Gastroesophageal sphincter (tissue), 4 donors: ENCODE measurements at regions not wholly inside any gene's neighbourhood (a gene's known extent, or its start where the extent isn't known, plus 50 kb on each side); places are given as distances from the start of the nearest gene placed in this dataset.
"Not testable (repeated sequence)": the region's sequence is repeated elsewhere in the genome, so short reads cannot be mapped to it uniquely, and the experiment has no call there.

Experiments used
- ATAC-seq: fragments of 150-250 bp; one replicate; pipeline ENCODE4 v1.9.1; 2016; ENCODE audit warnings: mild to moderate bottlenecking, moderate library complexity
- H3K27ac ChIP-seq, 4 donors: fragments of 200-600 bp; sonication (generic) in 3 of 4; 1 replicate in 3 of 4; 2 replicates in 1 of 4; pipeline ENCODE4 v1.5.1; 2016 to 2019
- H3K27me3 ChIP-seq: fragments of 200-600 bp; sonication (generic); one replicate; pipeline ENCODE4 v1.5.1; 2019
- H3K36me3 ChIP-seq, 2 donors: fragments of 200-600 bp; sonication (generic); one replicate each; pipeline ENCODE4 v1.5.1; 2019; ENCODE audit warnings: control low read depth in 1 of 2
- H3K4me1 ChIP-seq, 3 donors: fragments of 200-600 bp; sonication (generic); 1 replicate in 2 of 3; 2 replicates in 1 of 3; pipeline ENCODE4 v1.5.1; 2016 to 2019; ENCODE audit warnings: control low read depth in 2 of 3
- H3K4me3 ChIP-seq, 2 donors: fragments of 200-600 bp; sonication (generic); one replicate each; pipeline ENCODE4 v1.5.1; 2019; ENCODE audit warnings: mild to moderate bottlenecking in 1 of 2, moderate library complexity in 1 of 2
- H3K9me3 ChIP-seq, 3 donors: fragments of 200-600 bp; sonication (generic); one replicate each; pipeline ENCODE4 v1.5.1; 2017 to 2019; ENCODE audit warnings: control low read depth in 2 of 3
- CTCF ChIP-seq, 4 experiments: fragments of 200-600 bp in 2 of 4; fragments of 450-650 bp in 2 of 4; sonication (generic) in 1 of 4; IDR thresholded peaks; one replicate each; pipeline ENCODE4 v1.5.1; 2017 to 2019; ENCODE audit warnings: antibody characterized with exemption in 4 of 4, mild to moderate bottlenecking in 2 of 4, moderate library complexity in 2 of 4
- EP300 ChIP-seq: sonication (generic); formaldehyde crosslinking; IDR thresholded peaks from one replicate; pipeline ENCODE4 v1.6.1; 2017; ENCODE audit warnings: antibody characterized with exemption, mild to moderate bottlenecking
- POLR2A ChIP-seq, 2 donors: fragments of 450-650 bp; IDR thresholded peaks; one replicate each; pipeline ENCODE4 v1.6.1; 2017; ENCODE audit warnings: antibody characterized with exemption in 2 of 2, mild to moderate bottlenecking in 2 of 2, moderate library complexity in 1 of 2
- POLR2AphosphoS5 ChIP-seq: sonication (generic); formaldehyde crosslinking; IDR thresholded peaks from one replicate; pipeline ENCODE4 v1.6.1; 2017; ENCODE audit warnings: antibody characterized with exemption
- WGBS, 2 donors: methylation state at CpG; one replicate each; pipeline ENCODE4 v1.1.5; 2018; ENCODE audit warnings: low coverage in 1 of 2; 5-methylcytosine and 5-hydroxymethylcytosine counted together

- no peaks in the 10 kb centered on the region for H3K4me1 ChIP-seq
- TF ChIP-seq CTCF (IDR thresholded peaks at IDR 0.05) (no peak), POLR2A (IDR thresholded peaks at IDR 0.05) (no peak), EP300 (no peak), POLR2AphosphoS5 (no peak)
- no peaks in the 10 kb centered on the region for H3K36me3 ChIP-seq
- no peaks in the 10 kb centered on the region for H3K27me3 ChIP-seq
- no peak for ATAC-seq
- H3K4me3 ChIP-seq: no peak overlapping the region
- no peak overlapping the region for H3K27ac ChIP-seq
- H3K9me3 ChIP-seq: no peaks in the 10 kb centered on the region
Measured at GRCh38 chr3:152644478-152644877, 190.5 kb upstream of the P2RY1 start.

- Histone ChIP-seq H3K27ac (no peak overlapping the region), H3K27me3 (no peaks in the 10 kb centered on the region), H3K4me1 (no peaks in the 10 kb centered on the region), H3K36me3 (no peaks in the 10 kb centered on the region), H3K9me3 (no peaks in the 10 kb centered on the region), H3K4me3 (no peak overlapping the region)
- ATAC-seq: no peak
- no peak for TF ChIP-seq EP300
- TF ChIP-seq CTCF (IDR thresholded peaks at IDR 0.05): no peak
- no peak for TF ChIP-seq POLR2AphosphoS5
- WGBS, 2 donors: 52% methylated on average over 3 to 4 of the region's 4 CpGs
Measured at GRCh38 chr3:152646004-152646403, 188.9 kb upstream of the P2RY1 start.

DNA sequence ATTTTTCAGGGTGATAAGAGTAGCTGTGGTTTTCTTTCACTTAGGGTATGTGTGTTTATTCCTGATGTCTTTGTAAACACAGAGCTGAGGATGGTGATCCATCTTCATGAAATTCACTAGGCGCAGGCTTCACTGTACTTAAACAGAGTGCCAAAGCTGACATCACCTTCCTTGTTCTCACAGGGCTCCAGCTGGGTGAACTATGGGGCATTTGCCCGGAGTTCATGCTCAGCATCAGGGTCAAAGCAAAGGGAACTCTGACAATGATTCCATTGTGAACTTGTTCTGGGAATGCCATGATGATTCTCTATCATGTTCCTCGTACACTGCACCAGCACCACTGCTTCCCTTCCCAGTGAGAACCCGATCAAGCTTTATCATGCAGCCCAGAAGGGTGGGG is 184.8 kb upstream of the P2RY1 start:
- 36 to 54% methylated on average over 2 to 3 of the region's 4 CpGs for WGBS, 2 donors

GRCh38 chr3:152650923-152651322 is 184.0 kb upstream of the P2RY1 start:
- not testable (repeated sequence) for H3K9me3 ChIP-seq, H3K27me3 ChIP-seq, H3K36me3 ChIP-seq, ATAC-seq, H3K27ac ChIP-seq, H3K4me3 ChIP-seq, H3K4me1 ChIP-seq
- WGBS, 2 donors: 82 to 97% methylated on average over 3 to 4 of the region's 4 CpGs

More for the DNA sequence above, 184.8 kb upstream of the P2RY1 start:
- no peak overlapping the region for H3K27ac ChIP-seq
- no peaks in the 10 kb centered on the region for H3K9me3 ChIP-seq
- no peaks in the 10 kb centered on the region for H3K27me3 ChIP-seq
- no peaks in the 10 kb centered on the region for H3K36me3 ChIP-seq
- no peaks in the 10 kb centered on the region for H3K4me1 ChIP-seq
- TF ChIP-seq POLR2A (IDR thresholded peaks at IDR 0.05) (no peak), POLR2AphosphoS5 (no peak), CTCF (IDR thresholded peaks at IDR 0.05) (no peak)
- H3K4me3 ChIP-seq: no peak overlapping the region
- ATAC-seq: no peak

GRCh38 chr3:152656214-152656971 is 178.5 kb upstream of the P2RY1 start:
- Histone ChIP-seq H3K9me3 (no peaks in the 10 kb centered on the region), H3K4me1 (no peaks in the 10 kb centered on the region), H3K36me3 (no peaks in the 10 kb centered on the region), H3K4me3 (peak overlapping the region in 1 of 2 donors; percentile 6), H3K27me3 (no peaks in the 10 kb centered on the region), H3K27ac (peak overlapping the region in 2 of 4 donors; percentile 0 to 12)
- ATAC-seq: no peak
- WGBS, 2 donors: 50% methylated on average over 6 to 10 of the region's 10 CpGs
- TF ChIP-seq POLR2A (IDR thresholded peaks at IDR 0.05) (no peak), POLR2AphosphoS5 (no peak), CTCF (IDR thresholded peaks at IDR 0.05) (no peak), EP300 (no peak)
